ENCODE measurements at regions not wholly inside any gene's neighbourhood (a gene's known extent, or its start where the extent isn't known, plus 50 kb on each side); places are given as distances from the start of the nearest gene placed in this dataset.

DNA sequence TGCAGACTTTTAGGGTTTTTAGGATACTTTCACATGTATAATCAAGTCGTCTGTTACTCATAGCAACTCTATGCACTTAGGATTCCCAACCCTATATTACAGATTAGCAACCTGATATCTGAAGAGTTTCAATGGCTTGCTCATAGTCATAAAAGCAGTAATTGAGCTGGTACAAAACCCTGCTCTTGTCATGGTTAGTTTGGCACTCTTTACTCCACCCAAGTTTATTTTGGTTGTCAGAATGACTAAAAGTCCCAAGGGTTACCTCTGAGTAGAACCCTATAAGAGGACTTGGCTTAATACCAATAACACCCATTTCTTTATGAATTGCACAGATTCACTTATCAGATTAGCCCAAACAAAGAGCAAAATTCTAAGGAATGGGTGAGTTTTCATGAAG is 550.6 kb downstream of the SOX6 start:
- no peaks in the 10 kb centered on the region for H3K79me2 ChIP-seq (ENCODE audit: insufficient read depth, low read length)
- H3K27ac Mint-ChIP-seq: no peak overlapping the region
- no CpG with 5 or more reads among the region's 1 CpG for WGBS (ENCODE audit: extremely low coverage, insufficient read length, low lambda C conversion rate)

More for the DNA sequence above, 550.6 kb downstream of the SOX6 start:
- no peak overlapping the region for H3K4ac ChIP-seq (ENCODE audit: low read depth, low read length)
- H3K23ac ChIP-seq (ENCODE audit: insufficient read length, low read depth, low read length): no peak overlapping the region
- H3K56ac ChIP-seq (ENCODE audit: insufficient read length, low read depth, low read length): no peak overlapping the region
- H2BK120ac ChIP-seq (ENCODE audit: low read depth, low read length, poor library complexity, severe bottlenecking): no peak overlapping the region
- H3K4me1 ChIP-seq (ENCODE audit: insufficient read depth, low read length): no peaks in the 10 kb centered on the region
- no peaks in the 10 kb centered on the region for H3K79me1 ChIP-seq (ENCODE audit: insufficient read depth, low read depth, low read length, poor library complexity, severe bottlenecking)
- H4K8ac ChIP-seq (replicated peaks; ENCODE audit: insufficient read length, low read depth, low read length): no peak overlapping the region
- no peak overlapping the region for H3K4me2 ChIP-seq (ENCODE audit: insufficient read depth, insufficient read length, low read length)
- H3K27me3 ChIP-seq (ENCODE audit: insufficient read depth, low read length): no peaks in the 10 kb centered on the region
- H4K91ac ChIP-seq (ENCODE audit: insufficient read length, low read depth, low read length): no peak overlapping the region
- no peaks in the 10 kb centered on the region for H4K20me1 ChIP-seq (ENCODE audit: control insufficient read depth, insufficient read depth, insufficient read length)
- H3K14ac ChIP-seq (ENCODE audit: insufficient read depth, low read length): no peak overlapping the region
- no peak overlapping the region for H3K18ac ChIP-seq (ENCODE audit: insufficient read length, low read depth, low read length)
- H2BK5ac ChIP-seq (ENCODE audit: insufficient read length, low read length): no peak overlapping the region
- H2AK5ac ChIP-seq (ENCODE audit: insufficient read length, low read length): no peak overlapping the region
- H3K36me3 Mint-ChIP-seq (ENCODE audit: insufficient read depth in 1 of 3, low read depth in 3 of 3): no peaks in the 10 kb centered on the region
- H2BK20ac ChIP-seq (ENCODE audit: low read depth, low read length, poor library complexity, severe bottlenecking): no peak overlapping the region
- H4K5ac ChIP-seq (ENCODE audit: insufficient read length, low read depth, low read length): no peak overlapping the region
- no peak overlapping the region for H3K9ac ChIP-seq (ENCODE audit: extremely low read depth, insufficient read length, low read length)
- no peaks in the 10 kb centered on the region for H3K9me3 Mint-ChIP-seq
- DNase-seq: no peak
- no peak overlapping the region for H3T11ph ChIP-seq (ENCODE audit: low read length)
- no peaks in the 10 kb centered on the region for H3K23me2 ChIP-seq (ENCODE audit: insufficient read length, low read depth, low read length, poor library complexity, severe bottlenecking)
- H2AFZ ChIP-seq (ENCODE audit: low read length): no peak overlapping the region
- H3K4me3 Mint-ChIP-seq: no peak overlapping the region
- peaks cover 7 to 16% of the 10 kb centered on the region in 2 experiments for H3K4me1 Mint-ChIP-seq
- no peak overlapping the region for H2BK12ac ChIP-seq (ENCODE audit: insufficient read length, low read depth, low read length)
- no peak overlapping the region for H3K27ac ChIP-seq (ENCODE audit: insufficient read length, low read depth, low read length)
- TF ChIP-seq, protein P1, sequence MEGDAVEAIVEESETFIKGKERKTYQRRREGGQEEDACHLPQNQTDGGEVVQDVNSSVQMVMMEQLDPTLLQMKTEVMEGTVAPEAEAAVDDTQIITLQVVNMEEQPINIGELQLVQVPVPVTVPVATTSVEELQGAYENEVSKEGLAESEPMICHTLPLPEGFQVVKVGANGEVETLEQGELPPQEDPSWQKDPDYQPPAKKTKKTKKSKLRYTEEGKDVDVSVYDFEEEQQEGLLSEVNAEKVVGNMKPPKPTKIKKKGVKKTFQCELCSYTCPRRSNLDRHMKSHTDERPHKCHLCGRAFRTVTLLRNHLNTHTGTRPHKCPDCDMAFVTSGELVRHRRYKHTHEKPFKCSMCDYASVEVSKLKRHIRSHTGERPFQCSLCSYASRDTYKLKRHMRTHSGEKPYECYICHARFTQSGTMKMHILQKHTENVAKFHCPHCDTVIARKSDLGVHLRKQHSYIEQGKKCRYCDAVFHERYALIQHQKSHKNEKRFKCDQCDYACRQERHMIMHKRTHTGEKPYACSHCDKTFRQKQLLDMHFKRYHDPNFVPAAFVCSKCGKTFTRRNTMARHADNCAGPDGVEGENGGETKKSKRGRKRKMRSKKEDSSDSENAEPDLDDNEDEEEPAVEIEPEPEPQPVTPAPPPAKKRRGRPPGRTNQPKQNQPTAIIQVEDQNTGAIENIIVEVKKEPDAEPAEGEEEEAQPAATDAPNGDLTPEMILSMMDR (conservative IDR thresholded peaks at IDR 0.05): no peak
- peaks cover 3% of the 10 kb centered on the region; the same call in 1 of the 2 replicates for H3K27me3 Mint-ChIP-seq (ENCODE audit: low read depth)
- H3K9me3 ChIP-seq (ENCODE audit: control insufficient read depth, low read depth, low read length): no peaks in the 10 kb centered on the region
- no peak overlapping the region for H2BK15ac ChIP-seq (ENCODE audit: low read depth, low read length)

All from H9 (cell line).